ENCODE measurements at regions not wholly inside any gene's neighbourhood (a gene's known extent, or its start where the extent isn't known, plus 50 kb on each side); places are given as distances from the start of the nearest gene placed in this dataset.
"Not testable (repeated sequence)": the region's sequence is repeated elsewhere in the genome, so short reads cannot be mapped to it uniquely, and the experiment has no call there.

- DNase-seq (ENCODE audit: low read depth, low spot score) = no peak
These were observed 486.7 kb downstream of the DIPK2A start for GRCh38 chr3:144458283-144458682.

- DNase-seq (ENCODE audit: low read depth, low spot score) = no peak
These were observed 490.7 kb downstream of the DIPK2A start for GRCh38 chr3:144462337-144462736.

- DNase-seq (ENCODE audit: low read depth, low spot score) = no peak
These were observed 492.3 kb downstream of the DIPK2A start for GRCh38 chr3:144463911-144464310.

GRCh38 chr3:144466114-144466513 lies 494.5 kb downstream of the DIPK2A start:
- no peak for DNase-seq (ENCODE audit: low read depth, low spot score)

- no peak for DNase-seq (ENCODE audit: low read depth, low spot score)
These were observed 494.9 kb downstream of the DIPK2A start for GRCh38 chr3:144466540-144466939.

- no peak for DNase-seq (ENCODE audit: low read depth, low spot score)
These were observed 499.0 kb downstream of the DIPK2A start for GRCh38 chr3:144470666-144471065.

- no peak for DNase-seq (ENCODE audit: low read depth, low spot score)
These were observed 506.0 kb downstream of the DIPK2A start for GRCh38 chr3:144477593-144477992.

GRCh38 chr3:144480416-144480919 lies 508.8 kb downstream of the DIPK2A start:
- no peak for DNase-seq (ENCODE audit: low read depth, low spot score)

GRCh38 chr3:144482876-144483275 lies 511.3 kb downstream of the DIPK2A start:
- DNase-seq (ENCODE audit: low read depth, low spot score) = no peak

- DNase-seq (ENCODE audit: low read depth, low spot score) = no peak
These were observed 515.4 kb downstream of the DIPK2A start for GRCh38 chr3:144487011-144487410.

- DNase-seq (ENCODE audit: low read depth, low spot score) = no peak
These were observed 517.3 kb downstream of the DIPK2A start for GRCh38 chr3:144488927-144489326.

GRCh38 chr3:144491333-144491732 lies 519.7 kb downstream of the DIPK2A start:
- no peak for DNase-seq (ENCODE audit: low read depth, low spot score)

GRCh38 chr3:144494651-144495050 lies 523.0 kb downstream of the DIPK2A start:
- not testable (repeated sequence) for DNase-seq (ENCODE audit: low read depth, low spot score)

GRCh38 chr3:144496141-144496835 lies 524.7 kb downstream of the DIPK2A start:
- DNase-seq (ENCODE audit: low read depth, low spot score) = peak; percentile 46

- DNase-seq (ENCODE audit: low read depth, low spot score) = no peak
These were observed 525.8 kb downstream of the DIPK2A start for GRCh38 chr3:144497452-144497851.

GRCh38 chr3:144499001-144499930 lies 527.6 kb downstream of the DIPK2A start:
- DNase-seq (ENCODE audit: low read depth, low spot score) = no peak

- no peak for DNase-seq (ENCODE audit: low read depth, low spot score)
These were observed 529.8 kb downstream of the DIPK2A start for GRCh38 chr3:144501467-144501866.

- peak; percentile 15 for DNase-seq (ENCODE audit: low read depth, low spot score)
These were observed 530.8 kb downstream of the DIPK2A start for GRCh38 chr3:144502402-144502801.

GRCh38 chr3:144506375-144506774 lies 534.8 kb downstream of the DIPK2A start:
- not testable (repeated sequence) for DNase-seq (ENCODE audit: low read depth, low spot score)

GRCh38 chr3:144511346-144511745 lies 539.7 kb downstream of the DIPK2A start:
- no peak for DNase-seq (ENCODE audit: low read depth, low spot score)

- DNase-seq (ENCODE audit: low read depth, low spot score) = peak; percentile 36
These were observed 544.4 kb downstream of the DIPK2A start for GRCh38 chr3:144516026-144516425.

- no peak for DNase-seq (ENCODE audit: low read depth, low spot score)
These were observed 545.0 kb downstream of the DIPK2A start for GRCh38 chr3:144516589-144516988.

- no peak for DNase-seq (ENCODE audit: low read depth, low spot score)
These were observed 549.5 kb downstream of the DIPK2A start for GRCh38 chr3:144521131-144521530.
